ENCODE measurements at regions not wholly inside any gene's neighbourhood (a gene's known extent, or its start where the extent isn't known, plus 50 kb on each side); places are given as distances from the start of the nearest gene placed in this dataset.

DNA sequence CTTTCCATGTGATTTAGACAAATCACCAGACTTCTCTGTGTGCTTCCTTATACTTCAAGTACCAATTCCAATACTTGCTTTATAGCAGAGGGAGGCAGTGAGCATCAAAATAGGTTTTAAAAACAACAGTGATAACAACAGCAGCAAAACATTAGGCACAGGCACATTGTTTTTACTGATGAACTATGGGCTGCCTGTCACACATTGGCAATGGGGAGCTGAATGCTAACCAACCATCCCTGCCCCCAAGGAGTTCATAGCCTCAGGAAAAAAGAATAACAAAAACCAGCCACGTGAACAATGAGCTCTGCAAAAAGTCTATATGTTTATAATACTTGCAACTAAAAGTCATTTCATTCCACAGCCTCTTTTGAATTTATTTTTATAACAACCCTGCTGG, 287.9 kb upstream of the TRIB2 start:
- no peak for TF ChIP-seq CTCF (IDR thresholded peaks at IDR 0.05)
- TF ChIP-seq POLR2A (IDR thresholded peaks at IDR 0.05), result no peak
